ENCODE measurements at regions not wholly inside any gene's neighbourhood (a gene's known extent, or its start where the extent isn't known, plus 50 kb on each side); places are given as distances from the start of the nearest gene placed in this dataset.

- no peak overlapping the region for H3K27ac ChIP-seq
- DNase-seq (ENCODE audit: low read depth, low spot score) = no peak
These were observed 192.3 kb downstream of the TEX29 start for GRCh38 chr13:111512707-111513106.

- no peak overlapping the region for H3K27ac ChIP-seq
- DNase-seq (ENCODE audit: low read depth, low spot score) = no peak
These were observed 193.5 kb downstream of the TEX29 start for GRCh38 chr13:111513766-111514609.

DNA sequence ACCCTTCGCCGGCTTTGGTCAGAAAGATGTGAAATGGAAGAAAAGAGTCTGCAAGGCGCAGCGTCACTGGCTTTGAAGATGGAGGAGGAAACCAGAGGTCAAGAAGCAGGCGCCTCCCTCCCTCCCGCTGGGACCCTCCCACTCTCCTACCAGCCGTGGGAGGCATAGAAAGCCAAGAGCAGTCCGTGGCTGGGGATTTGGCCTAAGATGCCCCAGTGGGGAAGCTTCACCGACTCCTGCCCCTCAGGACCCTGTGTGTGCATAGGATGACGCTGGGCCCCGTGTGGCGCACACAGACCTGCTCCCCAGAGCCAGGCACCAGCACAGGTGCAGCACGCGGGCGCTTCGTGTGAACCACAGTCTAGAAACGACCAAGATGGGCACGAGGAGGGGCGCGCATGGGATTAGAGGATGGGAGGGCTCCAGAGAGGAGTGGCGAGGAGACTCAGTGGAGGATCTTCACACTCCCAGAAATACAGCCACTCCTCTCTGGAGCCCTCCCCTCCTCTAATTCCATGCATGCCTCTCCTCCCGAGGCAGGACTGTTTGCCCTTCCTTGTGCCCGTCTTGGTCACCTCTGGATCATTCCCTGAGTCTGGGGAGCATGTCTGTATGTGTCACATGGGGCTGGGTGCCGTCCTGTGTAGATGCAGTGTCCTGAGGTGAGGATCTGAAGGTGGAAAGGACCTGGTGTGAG, 194.3 kb downstream of the TEX29 start:
- no peak for DNase-seq (ENCODE audit: low read depth, low spot score)
- no peak overlapping the region for H3K27ac ChIP-seq

GRCh38 chr13:111515307-111515617, 194.8 kb downstream of the TEX29 start:
- no peak for DNase-seq (ENCODE audit: low read depth, low spot score)
- H3K27ac ChIP-seq = no peak overlapping the region

DNA sequence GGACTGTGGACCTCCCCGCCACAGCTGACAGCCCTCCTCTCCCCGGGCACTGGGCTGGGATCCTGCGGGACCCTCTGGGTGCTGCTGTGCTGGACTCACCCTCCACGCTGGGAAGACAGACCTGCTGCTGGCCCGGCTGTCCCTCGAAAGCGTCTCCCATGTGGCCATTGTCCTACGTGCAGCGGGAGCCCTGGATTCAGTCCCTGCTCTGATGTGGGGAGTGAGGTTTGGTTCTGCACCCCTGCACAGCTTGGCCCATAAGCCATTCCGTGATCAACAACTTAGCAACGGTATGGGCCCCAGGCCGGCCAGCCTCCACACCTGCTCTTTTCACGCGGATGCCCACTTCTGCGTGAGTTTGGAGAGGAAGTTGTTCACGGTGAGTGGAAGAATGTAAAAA, 195.2 kb downstream of the TEX29 start:
- DNase-seq (ENCODE audit: low read depth, low spot score) = no peak
- H3K27ac ChIP-seq = no peak overlapping the region

- no peak for DNase-seq (ENCODE audit: low read depth, low spot score)
- H3K27ac ChIP-seq = no peak overlapping the region
These were observed 196.5 kb downstream of the TEX29 start for GRCh38 chr13:111516712-111517640.

GRCh38 chr13:111517641-111518010, 197.2 kb downstream of the TEX29 start:
- H3K27ac ChIP-seq = no peak overlapping the region
- no peak for DNase-seq (ENCODE audit: low read depth, low spot score)

- no peak for DNase-seq (ENCODE audit: low read depth, low spot score)
- no peak overlapping the region for H3K27ac ChIP-seq
These were observed 197.8 kb downstream of the TEX29 start for GRCh38 chr13:111518161-111518792.

GRCh38 chr13:111519041-111519440, 198.6 kb downstream of the TEX29 start:
- H3K27ac ChIP-seq = no peak overlapping the region
- no peak for DNase-seq (ENCODE audit: low read depth, low spot score)

DNA sequence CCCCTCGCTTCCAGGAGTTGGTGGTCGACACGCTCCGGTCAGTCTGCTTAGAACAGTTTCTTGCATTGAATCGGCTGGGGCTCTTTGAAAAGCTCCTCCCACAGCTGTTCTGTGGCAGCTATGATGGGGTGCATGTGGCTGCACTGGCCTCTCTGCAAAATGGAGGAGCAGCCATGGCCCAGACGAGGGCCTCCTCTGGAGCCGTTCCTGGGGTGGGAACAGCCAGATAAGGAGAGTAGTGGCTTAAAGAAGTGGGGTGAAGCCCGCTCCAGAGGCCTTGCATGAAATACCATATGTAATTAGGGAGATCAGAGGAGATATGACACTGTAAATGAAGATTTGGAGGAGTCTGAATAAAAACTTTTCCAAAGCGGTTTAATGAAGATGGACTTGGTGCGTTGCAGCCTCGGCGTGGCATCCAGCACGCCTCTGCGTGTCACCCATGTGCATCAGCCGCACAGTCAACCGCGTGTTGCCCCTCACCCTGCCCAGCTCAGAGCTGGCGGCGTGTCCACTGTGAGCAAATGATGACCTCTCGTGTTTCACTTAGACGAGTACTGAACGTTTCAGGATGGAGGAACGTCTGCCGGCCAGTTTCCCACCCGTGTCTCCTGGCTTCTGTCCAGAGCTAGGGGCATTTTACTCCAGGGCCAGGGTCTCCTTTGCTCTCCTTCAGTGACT, 199.2 kb downstream of the TEX29 start:
- H3K27ac ChIP-seq = no peak overlapping the region
- no peak for DNase-seq (ENCODE audit: low read depth, low spot score)

- no peak for DNase-seq (ENCODE audit: low read depth, low spot score)
- no peak overlapping the region for H3K27ac ChIP-seq
These were observed 200.6 kb downstream of the TEX29 start for GRCh38 chr13:111521030-111521429.

DNA sequence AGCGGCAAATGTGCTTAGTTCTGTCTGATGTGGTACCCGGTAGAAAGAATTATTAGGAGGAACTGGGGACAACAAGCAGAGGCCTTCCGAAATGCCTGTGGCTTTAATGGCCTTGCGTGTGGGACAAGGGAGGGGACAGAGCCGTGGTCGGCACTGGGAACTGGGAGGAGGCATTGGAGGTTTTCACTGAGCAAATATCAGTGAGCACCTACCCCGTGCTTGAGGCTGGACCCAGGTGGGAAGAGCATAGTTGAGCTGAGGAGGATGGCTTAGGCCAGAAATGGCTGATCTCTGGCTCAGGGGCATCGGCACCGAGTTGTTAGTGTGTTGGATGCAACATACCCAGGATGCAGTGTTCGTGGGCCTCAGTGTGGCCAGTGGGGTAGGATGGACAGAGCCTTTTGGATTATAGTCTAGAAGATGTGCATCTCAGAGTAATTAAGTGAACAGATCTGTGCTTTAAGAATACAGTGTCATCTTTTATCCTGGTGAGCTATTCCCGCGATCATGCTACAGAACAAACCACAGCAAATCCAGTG, 201.3 kb downstream of the TEX29 start:
- no peak for DNase-seq (ENCODE audit: low read depth, low spot score)
- no peak overlapping the region for H3K27ac ChIP-seq

- H3K27ac ChIP-seq = no peak overlapping the region
- DNase-seq (ENCODE audit: low read depth, low spot score) = no peak
These were observed 205.1 kb downstream of the TEX29 start for GRCh38 chr13:111525320-111526118.

GRCh38 chr13:111526922-111527321, 206.5 kb downstream of the TEX29 start:
- DNase-seq (ENCODE audit: low read depth, low spot score) = no peak
- H3K27ac ChIP-seq = no peak overlapping the region

GRCh38 chr13:111527614-111528229, 207.3 kb downstream of the TEX29 start:
- no peak for DNase-seq (ENCODE audit: low read depth, low spot score)
- no peak overlapping the region for H3K27ac ChIP-seq

- no peak overlapping the region for H3K27ac ChIP-seq
- no peak for DNase-seq (ENCODE audit: low read depth, low spot score)
These were observed 208.1 kb downstream of the TEX29 start for GRCh38 chr13:111528513-111528912.

GRCh38 chr13:111530137-111530870, 209.9 kb downstream of the TEX29 start:
- no peak overlapping the region for H3K27ac ChIP-seq
- no peak for DNase-seq (ENCODE audit: low read depth, low spot score)

- no peak for DNase-seq (ENCODE audit: low read depth, low spot score)
- no peak overlapping the region for H3K27ac ChIP-seq
These were observed 211.1 kb downstream of the TEX29 start for GRCh38 chr13:111531505-111531904.
